Activated naive CD8-positive, alpha-beta T cell treated with anti-CD3 and anti-CD28 coated beads, Interleukin-2, amount 10 ng/mL, durations not matched to agents 7 days and 5 days (primary cell): ENCODE measurements at regions not wholly inside any gene's neighbourhood (a gene's known extent, or its start where the extent isn't known, plus 50 kb on each side); places are given as distances from the start of the nearest gene placed in this dataset.

Experiments used
- ATAC-seq: fragments of 150-1000 bp; cut with Tn5 transposase; one replicate; pipeline ENCODE4 v1.10.0; 2021; ENCODE audit warnings: low read depth, moderate library complexity
- POLR2A ChIA-PET: fragments of 350-600 bp; sonication (Branson Sonifier 250); formaldehyde crosslinking; loops from one replicate; lab custom pipeline; 2021; ENCODE audit warnings: antibody characterized with exemption; lab: Charles Lee
- DNase-seq: peaks from one replicate; pipeline ENCODE4 v3.0.0; 2021
- H3K27ac Mint-ChIP-seq: one replicate; pipeline ENCODE4 v1.8.0; 2022; ENCODE audit warnings: mild to moderate bottlenecking, mixed read lengths
- H3K27me3 Mint-ChIP-seq: one replicate; pipeline ENCODE4 v1.8.0; 2022; ENCODE audit warnings: mild to moderate bottlenecking, moderate library complexity, mixed read lengths
- H3K36me3 Mint-ChIP-seq: one replicate; pipeline ENCODE4 v1.8.0; 2021; ENCODE audit warnings: mild to moderate bottlenecking, mixed read lengths
- H3K4me1 Mint-ChIP-seq: one replicate; pipeline ENCODE4 v1.8.0; 2021; ENCODE audit warnings: mixed read lengths
- H3K4me3 Mint-ChIP-seq: one replicate; pipeline ENCODE4 v1.8.0; 2022; ENCODE audit warnings: mild to moderate bottlenecking, moderate library complexity, mixed read lengths
- H3K9me3 Mint-ChIP-seq: one replicate; pipeline ENCODE4 v1.8.0; 2021; ENCODE audit warnings: mixed read lengths

- ATAC-seq (no peak), DNase-seq (no peak)
- Mint-ChIP-seq H3K9me3 (no peaks in the 10 kb centered on the region), H3K4me1 (no peaks in the 10 kb centered on the region), H3K27ac (no peak overlapping the region), H3K36me3 (no peaks in the 10 kb centered on the region), H3K4me3 (no peak overlapping the region), H3K27me3 (peaks cover 8% of the 10 kb centered on the region)
- POLR2A ChIA-PET: no interaction called here
These were observed 186.2 kb downstream of the ERMARD start for GRCh38 chr6:169937389-169938261.

GRCh38 chr6:169936355-169936975, 185.0 kb downstream of the ERMARD start:
- Mint-ChIP-seq H3K27ac (no peak overlapping the region), H3K9me3 (no peaks in the 10 kb centered on the region), H3K27me3 (peaks cover 10% of the 10 kb centered on the region), H3K4me1 (no peaks in the 10 kb centered on the region), H3K36me3 (no peaks in the 10 kb centered on the region), H3K4me3 (no peak overlapping the region)
- DNase-seq (no peak), ATAC-seq (no peak)
- POLR2A ChIA-PET: no interaction called here

GRCh38 chr6:169935861-169936260, 184.4 kb downstream of the ERMARD start:
- no peaks in the 10 kb centered on the region for H3K36me3 Mint-ChIP-seq
- POLR2A ChIA-PET: no interaction called here
- DNase-seq (no peak), ATAC-seq (no peak)
- H3K27me3 Mint-ChIP-seq: peaks cover 8% of the 10 kb centered on the region
- no peak overlapping the region for H3K27ac Mint-ChIP-seq
- no peak overlapping the region for H3K4me3 Mint-ChIP-seq
- no peaks in the 10 kb centered on the region for H3K9me3 Mint-ChIP-seq
- H3K4me1 Mint-ChIP-seq: no peaks in the 10 kb centered on the region

DNA sequence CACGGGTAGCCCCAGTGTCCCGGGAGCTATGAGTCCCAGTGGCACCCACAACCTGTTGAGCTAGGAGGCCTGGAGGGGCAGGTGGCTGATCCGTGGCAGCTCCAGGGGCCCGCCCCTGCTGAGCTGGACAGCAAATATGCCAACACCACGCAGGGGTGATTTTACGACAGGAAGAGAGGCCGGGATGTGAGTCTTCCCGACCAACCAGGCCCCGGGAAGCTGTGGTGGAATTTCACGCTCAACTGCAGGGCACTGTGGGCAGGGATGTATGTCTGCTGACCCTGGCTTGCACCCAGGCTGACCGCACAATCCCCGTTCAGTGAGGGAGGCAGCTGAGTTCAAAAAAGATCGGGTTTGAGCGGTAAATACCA, 183.9 kb downstream of the ERMARD start:
- ATAC-seq: no peak
- H3K27me3 Mint-ChIP-seq: peaks cover 11% of the 10 kb centered on the region

DNA sequence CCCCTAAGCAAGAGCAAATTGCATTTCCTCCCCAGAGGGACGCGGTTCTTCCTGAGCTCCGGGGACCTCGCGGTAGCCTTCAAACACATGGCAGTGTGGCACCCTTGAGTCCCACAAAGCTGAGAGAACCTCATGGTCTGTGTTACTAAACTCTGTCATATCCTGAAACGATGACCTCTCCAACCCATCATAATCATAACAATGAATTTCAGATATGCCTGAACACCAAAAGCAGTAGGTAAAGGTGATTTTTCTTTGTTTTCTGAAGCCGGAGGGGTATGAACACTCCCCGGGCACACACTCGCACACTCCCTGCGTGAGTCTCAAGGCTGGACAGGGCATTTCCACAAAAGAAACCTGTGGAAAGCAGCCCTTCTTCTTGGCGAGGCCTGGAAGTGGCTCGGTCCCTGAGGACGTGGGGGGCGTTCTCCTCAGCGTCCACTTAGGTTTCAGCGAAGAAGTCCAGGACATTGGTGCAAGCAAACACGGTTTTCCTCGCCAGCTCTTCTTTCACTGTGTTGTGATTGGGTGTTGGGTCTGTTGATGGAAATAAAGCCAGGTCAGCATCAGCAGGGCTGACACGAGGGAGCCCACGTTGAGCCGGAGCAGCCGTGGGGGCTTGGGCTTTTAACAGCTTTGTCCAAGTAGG, 183.4 kb downstream of the ERMARD start:
- no peaks in the 10 kb centered on the region for H3K9me3 Mint-ChIP-seq
- peaks cover 12% of the 10 kb centered on the region for H3K27me3 Mint-ChIP-seq
- ATAC-seq (no peak), DNase-seq (no peak)
- no peak overlapping the region for H3K4me3 Mint-ChIP-seq
- POLR2A ChIA-PET: no interaction called here
- H3K4me1 Mint-ChIP-seq: no peaks in the 10 kb centered on the region
- no peak overlapping the region for H3K27ac Mint-ChIP-seq
- H3K36me3 Mint-ChIP-seq: no peaks in the 10 kb centered on the region

More for the DNA sequence above, 183.9 kb downstream of the ERMARD start:
- Mint-ChIP-seq H3K4me1 (no peaks in the 10 kb centered on the region), H3K4me3 (no peak overlapping the region), H3K27ac (no peak overlapping the region), H3K9me3 (no peaks in the 10 kb centered on the region), H3K36me3 (no peaks in the 10 kb centered on the region)
- POLR2A ChIA-PET: no interaction called here
- no peak for DNase-seq

DNA sequence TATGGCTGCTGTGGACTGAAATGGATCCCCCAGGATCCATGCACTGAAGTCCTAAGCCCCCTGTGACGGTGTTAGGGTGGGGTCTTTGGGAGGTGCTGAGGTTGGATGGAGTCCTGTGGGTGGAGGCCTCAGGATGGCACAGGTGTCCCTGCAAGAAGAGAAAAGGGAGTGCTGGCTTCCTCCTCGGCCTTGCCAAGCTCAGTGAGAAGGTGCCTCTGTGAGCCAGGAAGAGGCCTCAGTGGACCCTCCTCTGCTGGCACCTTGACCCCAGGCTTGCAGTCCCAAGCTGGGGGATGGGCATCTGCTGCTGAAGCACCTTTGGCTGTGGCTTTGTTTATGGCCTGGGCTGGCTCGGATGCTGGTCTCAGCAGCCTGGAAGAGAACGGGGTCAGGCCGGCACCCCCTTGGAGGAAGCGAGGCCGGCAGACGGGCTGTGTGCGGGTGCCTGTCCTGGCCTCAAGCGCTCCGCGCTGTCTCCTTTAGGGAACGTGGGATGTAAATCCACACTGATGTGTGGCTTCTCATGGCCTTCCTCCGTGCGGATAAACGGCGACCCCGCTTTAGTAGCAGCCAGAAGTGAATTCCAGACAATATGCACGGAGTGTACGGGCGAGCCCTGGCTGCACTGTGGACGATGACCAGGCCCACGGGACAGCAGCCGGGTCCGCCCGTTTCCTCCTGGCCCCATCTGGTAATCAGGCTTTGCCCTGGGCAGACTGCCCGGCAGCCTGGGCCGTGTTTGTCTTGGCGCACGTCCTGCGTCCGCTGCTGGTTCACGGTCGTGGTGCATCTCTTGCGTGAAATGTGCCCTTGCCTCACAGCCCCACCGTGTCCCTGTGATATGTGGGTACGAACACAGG, 182.6 kb downstream of the ERMARD start:
- Mint-ChIP-seq H3K27ac (no peak overlapping the region), H3K27me3 (peaks cover 14% of the 10 kb centered on the region), H3K9me3 (peaks cover 4% of the 10 kb centered on the region), H3K4me1 (no peaks in the 10 kb centered on the region), H3K36me3 (no peaks in the 10 kb centered on the region), H3K4me3 (no peak overlapping the region)
- ATAC-seq: no peak
- POLR2A ChIA-PET: no interaction called here
- no peak for DNase-seq

- POLR2A ChIA-PET: no interaction called here
These were observed 181.9 kb downstream of the ERMARD start for GRCh38 chr6:169933251-169933821.

DNA sequence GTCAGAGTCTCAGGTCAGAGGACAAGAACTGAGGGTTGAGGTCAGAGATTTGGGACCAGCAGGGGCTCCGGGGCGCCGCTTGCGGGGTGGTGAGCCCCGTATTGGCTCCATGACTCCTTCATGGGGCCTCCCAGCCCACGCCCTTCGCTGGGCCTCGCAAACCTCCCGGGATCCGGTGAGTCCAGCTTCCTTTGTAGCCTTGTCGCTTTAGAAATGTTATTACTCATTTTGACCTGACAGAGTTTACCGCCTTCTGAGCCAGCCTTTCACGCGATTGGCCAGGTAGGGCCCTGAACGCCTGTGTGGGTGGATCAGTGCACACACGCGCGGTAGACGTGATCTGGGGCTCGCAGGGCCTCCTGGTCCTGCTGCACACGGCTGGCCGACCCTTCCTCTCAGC, 181.1 kb downstream of the ERMARD start:
- POLR2A ChIA-PET: no interaction called here
- H3K27ac Mint-ChIP-seq: no peak overlapping the region
- H3K27me3 Mint-ChIP-seq: peaks cover 14% of the 10 kb centered on the region
- DNase-seq (no peak), ATAC-seq (no peak)
- H3K4me3 Mint-ChIP-seq: no peak overlapping the region
- no peaks in the 10 kb centered on the region for H3K36me3 Mint-ChIP-seq
- peaks cover 6% of the 10 kb centered on the region for H3K9me3 Mint-ChIP-seq
- H3K4me1 Mint-ChIP-seq: no peaks in the 10 kb centered on the region

More at GRCh38 chr6:169933251-169933821, 181.9 kb downstream of the ERMARD start:
- H3K9me3 Mint-ChIP-seq: peaks cover 6% of the 10 kb centered on the region
- no peaks in the 10 kb centered on the region for H3K36me3 Mint-ChIP-seq
- no peak for ATAC-seq
- H3K4me3 Mint-ChIP-seq: no peak overlapping the region
- no peak overlapping the region for H3K27ac Mint-ChIP-seq
- no peaks in the 10 kb centered on the region for H3K4me1 Mint-ChIP-seq
- no peak for DNase-seq
- H3K27me3 Mint-ChIP-seq: peaks cover 14% of the 10 kb centered on the region

DNA sequence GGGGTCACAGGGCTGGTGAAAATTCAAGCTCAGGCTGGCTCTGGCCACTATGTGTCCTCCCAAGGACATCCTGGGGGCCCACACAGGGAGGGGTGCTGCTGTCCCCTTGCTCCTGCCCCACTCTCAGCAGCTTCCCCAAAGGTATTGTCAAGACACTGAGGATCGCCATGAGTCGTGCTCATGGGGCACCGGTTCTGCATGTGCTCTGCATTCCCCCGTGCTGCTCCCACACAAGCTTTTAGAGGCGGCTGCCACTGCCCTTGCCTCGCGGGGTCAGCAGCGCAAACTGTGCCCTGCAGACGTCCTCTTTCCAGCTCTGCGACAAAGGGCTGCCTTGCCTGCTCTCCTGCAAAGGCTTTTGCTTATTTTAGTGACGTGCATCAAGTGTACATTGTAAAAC, 179.8 kb downstream of the ERMARD start:
- no peaks in the 10 kb centered on the region for H3K36me3 Mint-ChIP-seq
- POLR2A ChIA-PET: no interaction called here
- DNase-seq (no peak), ATAC-seq (no peak)
- H3K27me3 Mint-ChIP-seq: peaks cover 14% of the 10 kb centered on the region
- peaks cover 6% of the 10 kb centered on the region for H3K9me3 Mint-ChIP-seq
- no peaks in the 10 kb centered on the region for H3K4me1 Mint-ChIP-seq
- H3K27ac Mint-ChIP-seq: no peak overlapping the region
- H3K4me3 Mint-ChIP-seq: no peak overlapping the region

DNA sequence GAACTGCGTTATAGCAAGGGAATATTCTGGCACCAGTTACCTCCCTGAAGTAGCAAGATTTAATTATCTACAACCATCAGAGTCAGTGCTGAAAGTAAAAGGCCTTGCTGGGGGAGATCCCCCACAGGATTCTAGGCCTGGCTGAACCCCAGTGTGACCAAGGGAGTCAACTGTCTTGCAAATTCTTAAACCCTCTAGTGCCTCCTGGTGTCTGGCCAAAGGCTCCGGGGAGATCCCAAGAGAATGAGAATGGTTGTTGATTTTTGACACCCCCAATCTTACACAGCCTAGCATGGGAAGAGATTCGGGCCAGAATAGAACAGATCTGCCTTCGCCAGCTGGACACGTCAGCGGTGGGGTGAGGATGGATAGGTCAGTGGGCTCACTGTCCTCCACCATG, 179.4 kb downstream of the ERMARD start:
- Mint-ChIP-seq H3K36me3 (no peaks in the 10 kb centered on the region), H3K27ac (no peak overlapping the region), H3K4me1 (no peaks in the 10 kb centered on the region), H3K27me3 (peaks cover 14% of the 10 kb centered on the region), H3K4me3 (no peak overlapping the region), H3K9me3 (peaks cover 6% of the 10 kb centered on the region)
- no peak for ATAC-seq
- DNase-seq: no peak
- POLR2A ChIA-PET: no interaction called here

DNA sequence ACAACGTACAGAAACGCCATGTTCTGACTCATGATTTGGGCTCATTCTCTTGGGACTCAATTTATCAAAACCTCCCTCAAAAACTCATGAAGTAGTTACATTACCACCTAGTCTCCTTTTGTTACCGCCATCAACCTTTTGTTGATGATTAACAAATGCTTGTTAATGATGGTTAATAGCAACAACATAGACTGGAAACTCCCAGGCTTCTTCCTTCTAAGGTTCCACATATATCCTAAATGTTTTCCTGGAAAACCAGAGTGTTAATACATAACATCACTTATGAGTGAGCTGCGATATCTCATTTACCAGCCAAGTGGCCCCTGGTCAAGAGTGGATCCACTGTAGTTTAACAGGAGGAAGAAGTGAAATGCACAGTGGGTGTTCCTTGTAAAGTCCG, 176.3 kb downstream of the ERMARD start:
- Mint-ChIP-seq H3K4me3 (no peak overlapping the region), H3K27me3 (peaks cover 14% of the 10 kb centered on the region), H3K36me3 (no peaks in the 10 kb centered on the region), H3K4me1 (no peaks in the 10 kb centered on the region), H3K9me3 (peaks cover 6% of the 10 kb centered on the region), H3K27ac (no peak overlapping the region)
- DNase-seq: no peak
- POLR2A ChIA-PET: no interaction called here
- no peak for ATAC-seq

GRCh38 chr6:169926617-169927417, 175.4 kb downstream of the ERMARD start:
- ATAC-seq (no peak), DNase-seq (no peak)
- H3K36me3 Mint-ChIP-seq: no peaks in the 10 kb centered on the region
- POLR2A ChIA-PET: no interaction called here
- no peak overlapping the region for H3K4me3 Mint-ChIP-seq
- H3K27me3 Mint-ChIP-seq: peaks cover 12% of the 10 kb centered on the region
- H3K27ac Mint-ChIP-seq: no peak overlapping the region
- peaks cover 6% of the 10 kb centered on the region for H3K9me3 Mint-ChIP-seq
- peaks cover 2% of the 10 kb centered on the region for H3K4me1 Mint-ChIP-seq
